ENCODE measurements at regions not wholly inside any gene's neighbourhood (a gene's known extent, or its start where the extent isn't known, plus 50 kb on each side); places are given as distances from the start of the nearest gene placed in this dataset.

DNA sequence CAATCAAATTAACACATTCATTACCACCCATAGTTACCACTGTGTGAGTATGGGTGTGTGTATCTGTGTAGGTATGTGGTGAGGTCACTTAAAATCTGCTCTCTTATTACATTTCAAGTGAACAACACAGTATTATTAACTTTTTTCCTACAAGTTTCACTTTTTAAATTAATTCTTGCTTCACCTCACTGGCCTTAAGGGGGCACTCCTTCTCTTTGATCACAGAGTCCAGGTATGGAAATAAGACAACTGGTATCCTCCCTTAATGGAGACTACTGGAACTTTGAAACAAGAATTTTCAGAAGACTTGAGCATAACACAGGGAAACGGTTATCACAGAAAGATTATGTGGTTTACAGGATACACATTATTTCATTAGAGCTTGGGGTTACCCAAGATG lies 255.8 kb downstream of the ASXL3 start:
- Histone ChIP-seq H3K36me3 (replicated peaks in 1 of 2; ENCODE audit: control insufficient read depth in 1 of 2, insufficient read depth in 2 of 2, low read length in 1 of 2) (no peaks in the 10 kb centered on the region), H3K9me2 (no peaks in the 10 kb centered on the region), H3K9ac (no peak overlapping the region), H3K9me3 (no peaks in the 10 kb centered on the region), H3K79me2 (ENCODE audit: insufficient read depth) (no peaks in the 10 kb centered on the region), H3F3A (replicated peaks; ENCODE audit: insufficient read depth) (no peaks in the 10 kb centered on the region), H3K27ac (ENCODE audit: low read depth in 2 of 2, low read length in 1 of 2) (no peak overlapping the region), H3K4me1 (ENCODE audit: control insufficient read depth in 1 of 2, insufficient read depth in 2 of 2, low read depth in 1 of 2, low read length in 1 of 2) (no peaks in the 10 kb centered on the region; a peak in 1 of 4 replicates), H3K4me3 (ENCODE audit: low read depth in 2 of 2, low read length in 1 of 2) (no peak overlapping the region), H4K20me1 (ENCODE audit: insufficient read depth) (no peaks in the 10 kb centered on the region), H2AFZ (ENCODE audit: low read depth) (no peak overlapping the region), H3K27me3 (ENCODE audit: insufficient read depth) (no peaks in the 10 kb centered on the region), H3K4me2 (no peak overlapping the region)
- peak; percentile 32; the same call in 1 of the 2 replicates for TF ChIP-seq RAD21 (IDR thresholded peaks at IDR 0.05; ENCODE audit: low read length)
- TF ChIP-seq, protein P1, sequence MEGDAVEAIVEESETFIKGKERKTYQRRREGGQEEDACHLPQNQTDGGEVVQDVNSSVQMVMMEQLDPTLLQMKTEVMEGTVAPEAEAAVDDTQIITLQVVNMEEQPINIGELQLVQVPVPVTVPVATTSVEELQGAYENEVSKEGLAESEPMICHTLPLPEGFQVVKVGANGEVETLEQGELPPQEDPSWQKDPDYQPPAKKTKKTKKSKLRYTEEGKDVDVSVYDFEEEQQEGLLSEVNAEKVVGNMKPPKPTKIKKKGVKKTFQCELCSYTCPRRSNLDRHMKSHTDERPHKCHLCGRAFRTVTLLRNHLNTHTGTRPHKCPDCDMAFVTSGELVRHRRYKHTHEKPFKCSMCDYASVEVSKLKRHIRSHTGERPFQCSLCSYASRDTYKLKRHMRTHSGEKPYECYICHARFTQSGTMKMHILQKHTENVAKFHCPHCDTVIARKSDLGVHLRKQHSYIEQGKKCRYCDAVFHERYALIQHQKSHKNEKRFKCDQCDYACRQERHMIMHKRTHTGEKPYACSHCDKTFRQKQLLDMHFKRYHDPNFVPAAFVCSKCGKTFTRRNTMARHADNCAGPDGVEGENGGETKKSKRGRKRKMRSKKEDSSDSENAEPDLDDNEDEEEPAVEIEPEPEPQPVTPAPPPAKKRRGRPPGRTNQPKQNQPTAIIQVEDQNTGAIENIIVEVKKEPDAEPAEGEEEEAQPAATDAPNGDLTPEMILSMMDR (IDR thresholded peaks at IDR 0.05) = no peak
- WGBS (ENCODE audit: low lambda C conversion rate) = 35% methylated on average over 1 of the region's 1 CpG
- ChIA-PET CTCF (interaction anchor here (0.6 to 4.7 kb wide), 9 partner anchors 8 to 489 kb away, joined by 3 to 18 read pairs (median 3); no protein-coding TSS in a partner anchor), POLR2A (no interaction called here)
- DNase-seq = no peak

GRCh38 chr18:33831424-33831823 lies 253.4 kb downstream of the ASXL3 start:
- Histone ChIP-seq H3K79me2 (ENCODE audit: insufficient read depth) (no peaks in the 10 kb centered on the region), H3K9me2 (no peaks in the 10 kb centered on the region), H3K4me1 (ENCODE audit: control insufficient read depth in 1 of 2, insufficient read depth in 2 of 2, low read depth in 1 of 2, low read length in 1 of 2) (no peaks in the 10 kb centered on the region; a peak in 1 of 4 replicates), H3F3A (replicated peaks; ENCODE audit: insufficient read depth) (no peaks in the 10 kb centered on the region), H3K27ac (ENCODE audit: low read depth in 2 of 2, low read length in 1 of 2) (no peak overlapping the region), H3K9ac (no peak overlapping the region), H2AFZ (ENCODE audit: low read depth) (no peak overlapping the region), H3K4me2 (no peak overlapping the region), H3K27me3 (ENCODE audit: insufficient read depth) (no peaks in the 10 kb centered on the region), H3K9me3 (no peaks in the 10 kb centered on the region), H3K4me3 (ENCODE audit: low read depth in 2 of 2, low read length in 1 of 2) (no peak overlapping the region), H4K20me1 (ENCODE audit: insufficient read depth) (no peaks in the 10 kb centered on the region), H3K36me3 (replicated peaks in 1 of 2; ENCODE audit: control insufficient read depth in 1 of 2, insufficient read depth in 2 of 2, low read length in 1 of 2) (no peaks in the 10 kb centered on the region)
- TF ChIP-seq POLR2AphosphoS5 (IDR thresholded peaks at IDR 0.05; ENCODE audit: low read depth, low read length) = no peak
- TF ChIP-seq, protein P1 (IDR thresholded peaks at IDR 0.05) = no peak
- TF ChIP-seq, protein P2, sequence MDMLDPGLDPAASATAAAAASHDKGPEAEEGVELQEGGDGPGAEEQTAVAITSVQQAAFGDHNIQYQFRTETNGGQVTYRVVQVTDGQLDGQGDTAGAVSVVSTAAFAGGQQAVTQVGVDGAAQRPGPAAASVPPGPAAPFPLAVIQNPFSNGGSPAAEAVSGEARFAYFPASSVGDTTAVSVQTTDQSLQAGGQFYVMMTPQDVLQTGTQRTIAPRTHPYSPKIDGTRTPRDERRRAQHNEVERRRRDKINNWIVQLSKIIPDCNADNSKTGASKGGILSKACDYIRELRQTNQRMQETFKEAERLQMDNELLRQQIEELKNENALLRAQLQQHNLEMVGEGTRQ (IDR thresholded peaks at IDR 0.05; ENCODE audit: borderline replicate concordance, low read depth, low read length) = no peak
- no peak for TF ChIP-seq RFX5 (IDR thresholded peaks at IDR 0.05; ENCODE audit: low read length)
- TF ChIP-seq RCOR1 (IDR thresholded peaks at IDR 0.05; ENCODE audit: low read length) = no peak
- TF ChIP-seq TEAD4 (IDR thresholded peaks at IDR 0.05; ENCODE audit: borderline replicate concordance, insufficient read depth) = no peak
- TF ChIP-seq NRF1 (IDR thresholded peaks at IDR 0.05; ENCODE audit: low read depth, low read length) = no peak
- TF ChIP-seq MAX (IDR thresholded peaks at IDR 0.05; ENCODE audit: low read depth) = no peak
- no peak for TF ChIP-seq TAF1 (IDR thresholded peaks at IDR 0.05; ENCODE audit: borderline replicate concordance, low read depth, low read length)
- no peak for TF ChIP-seq MEF2A (IDR thresholded peaks at IDR 0.05; ENCODE audit: borderline replicate concordance, low read depth)
- TF ChIP-seq GABPA (IDR thresholded peaks at IDR 0.05; ENCODE audit: low read depth) = no peak
- TF ChIP-seq RXRA (IDR thresholded peaks at IDR 0.05; ENCODE audit: borderline replicate concordance, low read depth) = no peak
- no peak for TF ChIP-seq FOXJ3 (CRISPR knock-in tag; IDR thresholded peaks at IDR 0.05)
- ChIA-PET CTCF (interaction anchor here (2.3 to 4.7 kb wide), 3 partner anchors 8 to 491 kb away, joined by 9 to 18 read pairs (median 17); no protein-coding TSS in a partner anchor), POLR2A (no interaction called here)
- DNase-seq = no peak
- WGBS (ENCODE audit: low lambda C conversion rate) = 3% methylated on average over 1 of the region's 1 CpG

All from SK-N-SH (cell line).